ENCODE measurements at regions not wholly inside any gene's neighbourhood (a gene's known extent, or its start where the extent isn't known, plus 50 kb on each side); places are given as distances from the start of the nearest gene placed in this dataset.

DNA sequence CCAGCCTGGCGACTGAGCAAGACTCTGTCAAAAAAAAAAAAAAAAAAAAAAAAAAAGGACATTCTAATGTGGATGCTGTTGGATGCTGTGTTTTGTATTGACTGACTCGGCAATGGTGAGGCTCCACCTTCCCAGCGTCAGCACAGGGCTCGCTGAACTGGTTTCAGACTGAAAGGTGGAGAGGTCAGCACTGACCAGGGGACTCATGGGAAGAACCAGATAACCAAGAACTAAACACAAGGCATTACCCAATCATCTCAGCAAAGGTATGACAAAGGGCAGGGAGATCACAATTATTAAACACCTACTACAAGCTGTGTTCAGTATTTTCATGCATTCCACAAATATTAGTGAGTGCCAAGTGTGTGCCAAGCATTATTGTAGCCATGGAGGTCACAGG, 103.2 kb downstream of the LRATD1 start:
- TF ChIP-seq, protein P1, sequence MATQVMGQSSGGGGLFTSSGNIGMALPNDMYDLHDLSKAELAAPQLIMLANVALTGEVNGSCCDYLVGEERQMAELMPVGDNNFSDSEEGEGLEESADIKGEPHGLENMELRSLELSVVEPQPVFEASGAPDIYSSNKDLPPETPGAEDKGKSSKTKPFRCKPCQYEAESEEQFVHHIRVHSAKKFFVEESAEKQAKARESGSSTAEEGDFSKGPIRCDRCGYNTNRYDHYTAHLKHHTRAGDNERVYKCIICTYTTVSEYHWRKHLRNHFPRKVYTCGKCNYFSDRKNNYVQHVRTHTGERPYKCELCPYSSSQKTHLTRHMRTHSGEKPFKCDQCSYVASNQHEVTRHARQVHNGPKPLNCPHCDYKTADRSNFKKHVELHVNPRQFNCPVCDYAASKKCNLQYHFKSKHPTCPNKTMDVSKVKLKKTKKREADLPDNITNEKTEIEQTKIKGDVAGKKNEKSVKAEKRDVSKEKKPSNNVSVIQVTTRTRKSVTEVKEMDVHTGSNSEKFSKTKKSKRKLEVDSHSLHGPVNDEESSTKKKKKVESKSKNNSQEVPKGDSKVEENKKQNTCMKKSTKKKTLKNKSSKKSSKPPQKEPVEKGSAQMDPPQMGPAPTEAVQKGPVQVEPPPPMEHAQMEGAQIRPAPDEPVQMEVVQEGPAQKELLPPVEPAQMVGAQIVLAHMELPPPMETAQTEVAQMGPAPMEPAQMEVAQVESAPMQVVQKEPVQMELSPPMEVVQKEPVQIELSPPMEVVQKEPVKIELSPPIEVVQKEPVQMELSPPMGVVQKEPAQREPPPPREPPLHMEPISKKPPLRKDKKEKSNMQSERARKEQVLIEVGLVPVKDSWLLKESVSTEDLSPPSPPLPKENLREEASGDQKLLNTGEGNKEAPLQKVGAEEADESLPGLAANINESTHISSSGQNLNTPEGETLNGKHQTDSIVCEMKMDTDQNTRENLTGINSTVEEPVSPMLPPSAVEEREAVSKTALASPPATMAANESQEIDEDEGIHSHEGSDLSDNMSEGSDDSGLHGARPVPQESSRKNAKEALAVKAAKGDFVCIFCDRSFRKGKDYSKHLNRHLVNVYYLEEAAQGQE (IDR thresholded peaks at IDR 0.05; ENCODE audit: low read depth), result no peak
- TF ChIP-seq ZBTB7A (IDR thresholded peaks at IDR 0.05; ENCODE audit: low read depth), result no peak
- TF ChIP-seq EGR1 (IDR thresholded peaks at IDR 0.05), result no peak
- no peak for TF ChIP-seq EP300 (IDR thresholded peaks at IDR 0.05; ENCODE audit: borderline replicate concordance)
- TF ChIP-seq YY1 (IDR thresholded peaks at IDR 0.05; ENCODE audit: low read depth), result no peak
